ENCODE measurements at regions not wholly inside any gene's neighbourhood (a gene's known extent, or its start where the extent isn't known, plus 50 kb on each side); places are given as distances from the start of the nearest gene placed in this dataset.
A peak's percentile ranks its signal among the peaks of the same experiment; 100 is the strongest.
"Not testable (repeated sequence)": the region's sequence is repeated elsewhere in the genome, so short reads cannot be mapped to it uniquely, and the experiment has no call there.

DNA sequence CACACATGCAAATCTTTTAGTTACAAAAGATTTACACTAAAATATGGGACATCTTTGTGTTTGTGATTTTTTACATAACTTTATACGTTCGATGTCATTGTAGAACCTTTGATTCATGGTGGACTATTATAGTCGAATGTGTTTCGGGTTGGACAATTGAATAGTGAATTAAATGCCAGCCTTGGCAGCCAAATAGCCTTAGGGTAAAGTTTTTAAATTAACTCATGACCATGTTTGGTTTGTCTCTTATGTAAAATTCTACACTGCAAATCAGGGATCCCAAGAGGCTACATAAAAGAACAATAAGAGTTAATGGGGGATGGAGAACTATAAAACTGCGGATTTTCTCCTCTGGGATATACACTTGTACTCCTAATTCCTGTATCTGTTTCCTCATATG lies 1735.6 kb upstream of the SPRY2 start:
- TF ChIP-seq, protein P1, sequence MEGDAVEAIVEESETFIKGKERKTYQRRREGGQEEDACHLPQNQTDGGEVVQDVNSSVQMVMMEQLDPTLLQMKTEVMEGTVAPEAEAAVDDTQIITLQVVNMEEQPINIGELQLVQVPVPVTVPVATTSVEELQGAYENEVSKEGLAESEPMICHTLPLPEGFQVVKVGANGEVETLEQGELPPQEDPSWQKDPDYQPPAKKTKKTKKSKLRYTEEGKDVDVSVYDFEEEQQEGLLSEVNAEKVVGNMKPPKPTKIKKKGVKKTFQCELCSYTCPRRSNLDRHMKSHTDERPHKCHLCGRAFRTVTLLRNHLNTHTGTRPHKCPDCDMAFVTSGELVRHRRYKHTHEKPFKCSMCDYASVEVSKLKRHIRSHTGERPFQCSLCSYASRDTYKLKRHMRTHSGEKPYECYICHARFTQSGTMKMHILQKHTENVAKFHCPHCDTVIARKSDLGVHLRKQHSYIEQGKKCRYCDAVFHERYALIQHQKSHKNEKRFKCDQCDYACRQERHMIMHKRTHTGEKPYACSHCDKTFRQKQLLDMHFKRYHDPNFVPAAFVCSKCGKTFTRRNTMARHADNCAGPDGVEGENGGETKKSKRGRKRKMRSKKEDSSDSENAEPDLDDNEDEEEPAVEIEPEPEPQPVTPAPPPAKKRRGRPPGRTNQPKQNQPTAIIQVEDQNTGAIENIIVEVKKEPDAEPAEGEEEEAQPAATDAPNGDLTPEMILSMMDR (conservative IDR thresholded peaks at IDR 0.05; ENCODE audit: low read depth, low read length) = no peak
- no peak overlapping the region for H3K4me3 ChIP-seq (ENCODE audit: low read length)
- DNase-seq (ENCODE audit: low read depth) = no peak

DNA sequence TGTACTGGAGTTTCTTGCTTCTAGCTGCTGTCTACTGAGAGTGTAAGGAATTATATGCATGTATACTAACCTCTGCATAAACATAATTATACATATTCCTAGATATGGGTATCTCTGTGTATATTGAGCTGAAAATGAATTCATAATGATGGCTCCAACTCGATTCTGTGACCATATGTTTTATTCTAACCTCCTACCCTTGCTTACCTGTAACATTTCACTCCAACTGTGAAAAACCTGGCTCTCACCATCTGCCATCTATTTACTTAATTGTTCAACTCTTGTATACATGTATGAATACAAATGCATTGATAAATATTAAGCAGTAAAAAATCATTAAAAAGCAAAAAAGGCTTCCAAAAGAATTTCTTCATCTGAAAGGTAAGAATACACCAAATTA lies 1729.5 kb upstream of the SPRY2 start:
- DNase-seq (ENCODE audit: low read depth) = no peak
- TF ChIP-seq, protein P1 (conservative IDR thresholded peaks at IDR 0.05; ENCODE audit: low read depth, low read length) = no peak

DNA sequence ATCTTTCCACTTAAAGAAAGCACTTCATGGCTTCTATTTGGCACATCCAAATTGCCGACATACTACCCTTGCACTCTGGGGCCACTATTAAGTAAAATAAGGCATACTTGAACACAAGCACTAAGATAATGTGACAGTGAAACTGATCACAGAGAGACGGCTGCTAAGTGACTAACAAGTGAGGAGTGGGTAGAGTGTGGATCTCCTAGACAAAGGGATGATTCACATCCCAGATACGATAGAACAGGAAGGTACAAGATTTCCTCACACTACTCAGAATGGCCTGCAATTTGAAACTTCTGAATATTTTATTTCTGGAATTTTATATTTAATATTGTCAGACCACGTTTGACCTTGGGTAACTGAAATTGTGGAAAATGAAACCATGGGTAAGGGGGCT lies 1721.8 kb upstream of the SPRY2 start:
- TF ChIP-seq, protein P1 (conservative IDR thresholded peaks at IDR 0.05; ENCODE audit: low read depth, low read length) = no peak
- no peak for DNase-seq (ENCODE audit: low read depth)
- H3K4me3 ChIP-seq (ENCODE audit: low read length) = no peak overlapping the region

More for the DNA sequence above, 1729.5 kb upstream of the SPRY2 start:
- H3K4me3 ChIP-seq (ENCODE audit: low read length) = no peak overlapping the region

GRCh38 chr13:82058364-82058763 lies 1717.4 kb upstream of the SPRY2 start:
- no peak overlapping the region for H3K4me3 ChIP-seq (ENCODE audit: low read length)
- TF ChIP-seq, protein P1 (conservative IDR thresholded peaks at IDR 0.05; ENCODE audit: low read depth, low read length) = no peak
- no peak for DNase-seq (ENCODE audit: low read depth)

- not testable (repeated sequence) for DNase-seq (ENCODE audit: low read depth); H3K4me3 ChIP-seq (ENCODE audit: low read length)
Measured at GRCh38 chr13:82045316-82045715, 1704.4 kb upstream of the SPRY2 start.

GRCh38 chr13:82036602-82037001 lies 1695.7 kb upstream of the SPRY2 start:
- H3K4me3 ChIP-seq (ENCODE audit: low read length) = no peak overlapping the region
- TF ChIP-seq, protein P1 (conservative IDR thresholded peaks at IDR 0.05; ENCODE audit: low read depth, low read length) = no peak
- DNase-seq (ENCODE audit: low read depth) = peak; percentile 25

- DNase-seq (ENCODE audit: low read depth) = no peak
- H3K4me3 ChIP-seq (ENCODE audit: low read length) = no peak overlapping the region
- TF ChIP-seq, protein P1 (conservative IDR thresholded peaks at IDR 0.05; ENCODE audit: low read depth, low read length) = no peak
Measured at GRCh38 chr13:82011355-82011754, 1670.4 kb upstream of the SPRY2 start.

DNA sequence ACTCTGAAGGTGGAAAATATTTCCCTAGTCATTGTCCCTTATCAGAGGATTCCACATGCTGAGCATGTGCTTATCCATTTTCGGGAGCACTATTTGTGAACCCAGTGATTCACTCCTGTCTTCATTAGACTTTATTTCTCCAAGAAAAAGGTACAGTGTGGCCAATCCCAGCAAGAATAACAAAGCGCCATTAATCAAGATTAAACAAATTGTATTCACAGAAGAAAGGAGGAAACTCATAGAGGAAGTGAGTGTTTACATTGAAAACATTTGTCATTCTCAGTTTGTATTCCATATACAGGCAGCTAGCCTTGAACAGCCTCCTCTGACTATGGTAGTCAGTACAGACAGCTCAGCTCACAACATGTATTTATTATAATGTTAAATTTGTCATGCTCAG lies 1669.9 kb upstream of the SPRY2 start:
- no peak overlapping the region for H3K4me3 ChIP-seq (ENCODE audit: low read length)
- TF ChIP-seq, protein P1 (conservative IDR thresholded peaks at IDR 0.05; ENCODE audit: low read depth, low read length) = no peak
- no peak for DNase-seq (ENCODE audit: low read depth)
